Skeletal muscle satellite cell (primary cell): ENCODE measurements at regions not wholly inside any gene's neighbourhood (a gene's known extent, or its start where the extent isn't known, plus 50 kb on each side); places are given as distances from the start of the nearest gene placed in this dataset.
"Not testable (repeated sequence)": the region's sequence is repeated elsewhere in the genome, so short reads cannot be mapped to it uniquely, and the experiment has no call there.

ENCODE experiments used
- H3K27me3 ChIP-seq: 2 replicates; pipeline ENCODE4 v1.7.0; 2013; ENCODE audit warnings: low read length; ENCODE audit not compliant: control insufficient read depth, insufficient read depth
- H3K36me3 ChIP-seq: 2 replicates; pipeline ENCODE4 v1.7.0; 2013; ENCODE audit warnings: mild to moderate bottlenecking, control low read depth, low read length; ENCODE audit not compliant: insufficient read depth
- H3K4me1 ChIP-seq: 2 replicates; pipeline ENCODE4 v1.7.0; 2013; ENCODE audit warnings: low read length; ENCODE audit not compliant: control insufficient read depth, insufficient read depth
- H3K4me2 ChIP-seq: 2 replicates; pipeline ENCODE4 v1.7.0; 2013; ENCODE audit warnings: mild to moderate bottlenecking, low read length
- H3K4me3 ChIP-seq: 2 replicates; pipeline ENCODE4 v1.7.0; 2013; ENCODE audit warnings: low read length
- H3K9ac ChIP-seq: 2 replicates; pipeline ENCODE4 v1.7.0; 2013; ENCODE audit warnings: mild to moderate bottlenecking, low read depth, low read length, moderate library complexity
- H3K9me3 ChIP-seq: replicated peaks from 2 replicates; pipeline ENCODE4 v1.7.0; 2013; ENCODE audit warnings: mild to moderate bottlenecking, control low read depth, low read length

DNA sequence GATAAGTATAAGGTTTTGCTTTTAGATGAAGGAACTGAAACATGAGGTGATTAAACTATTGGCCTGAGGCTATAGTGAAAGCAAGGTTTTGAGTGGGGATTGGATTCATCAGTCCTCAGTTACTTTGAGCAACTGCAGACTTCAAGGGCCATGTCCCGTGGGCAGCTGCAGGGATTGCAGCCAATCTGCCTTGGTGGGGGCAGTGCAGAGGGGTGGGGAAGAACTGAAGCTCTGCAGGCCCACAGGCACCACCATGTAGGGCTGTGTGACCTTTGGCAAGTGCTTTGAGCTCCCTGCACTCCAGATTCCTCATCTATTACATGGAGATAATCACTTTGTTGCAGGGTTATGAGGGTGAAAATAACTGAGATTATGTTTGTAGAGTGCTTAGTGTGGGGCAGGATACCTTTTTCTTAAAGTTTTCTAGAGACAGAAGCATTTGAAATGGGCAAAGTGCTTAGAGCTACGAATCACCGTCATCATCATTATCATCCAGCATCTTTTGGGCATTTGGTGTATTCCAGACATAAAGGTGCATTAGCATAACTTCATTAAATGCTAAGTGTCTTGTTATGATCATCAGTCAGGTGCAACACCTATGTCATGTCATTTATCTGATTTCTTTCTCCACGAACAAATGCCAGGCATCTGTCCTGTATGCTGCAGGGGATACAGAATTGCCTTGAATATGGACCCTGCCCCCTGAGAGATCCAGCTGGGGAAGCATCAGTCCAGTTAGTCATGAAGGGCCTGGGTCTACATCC is 72.1 kb upstream of the TENM4 start:
- Histone ChIP-seq H3K9me3 (no peaks in the 10 kb centered on the region), H3K4me1 (no peaks in the 10 kb centered on the region), H3K4me2 (no peak overlapping the region), H3K36me3 (no peaks in the 10 kb centered on the region), H3K4me3 (no peak overlapping the region), H3K9ac (no peak overlapping the region), H3K27me3 (peaks cover 38% of the 10 kb centered on the region)

DNA sequence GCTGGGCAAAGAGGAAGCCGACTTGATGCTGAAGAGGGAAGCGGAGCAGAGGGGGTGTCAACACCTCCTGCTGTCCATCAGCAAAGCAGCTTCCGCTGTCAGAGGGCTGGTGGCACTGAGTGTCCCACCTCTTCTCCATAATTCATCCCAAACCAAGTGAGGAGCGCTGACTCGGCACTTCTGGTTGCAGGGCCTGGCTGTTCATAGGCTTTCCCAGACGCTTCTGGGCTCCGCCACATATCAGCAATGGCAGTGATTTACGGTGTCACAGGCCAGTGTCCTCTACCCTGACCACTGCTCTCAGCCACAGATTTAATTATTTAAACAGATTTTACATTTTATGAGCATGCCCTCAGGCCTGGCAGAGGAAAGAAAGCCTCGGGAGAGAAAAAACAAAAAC is 70.1 kb upstream of the TENM4 start:
- no peaks in the 10 kb centered on the region for H3K9me3 ChIP-seq
- no peak overlapping the region for H3K4me3 ChIP-seq
- H3K4me1 ChIP-seq: no peaks in the 10 kb centered on the region
- H3K4me2 ChIP-seq: no peak overlapping the region
- H3K9ac ChIP-seq: no peak overlapping the region
- peaks cover 26% of the 10 kb centered on the region for H3K27me3 ChIP-seq
- H3K36me3 ChIP-seq: no peaks in the 10 kb centered on the region

GRCh38 chr11:79508461-79508860 is 67.6 kb upstream of the TENM4 start:
- Histone ChIP-seq H3K36me3 (no peaks in the 10 kb centered on the region), H3K9me3 (no peaks in the 10 kb centered on the region), H3K27me3 (peaks cover 13% of the 10 kb centered on the region), H3K4me2 (no peak overlapping the region), H3K4me3 (no peak overlapping the region), H3K4me1 (no peaks in the 10 kb centered on the region), H3K9ac (no peak overlapping the region)

DNA sequence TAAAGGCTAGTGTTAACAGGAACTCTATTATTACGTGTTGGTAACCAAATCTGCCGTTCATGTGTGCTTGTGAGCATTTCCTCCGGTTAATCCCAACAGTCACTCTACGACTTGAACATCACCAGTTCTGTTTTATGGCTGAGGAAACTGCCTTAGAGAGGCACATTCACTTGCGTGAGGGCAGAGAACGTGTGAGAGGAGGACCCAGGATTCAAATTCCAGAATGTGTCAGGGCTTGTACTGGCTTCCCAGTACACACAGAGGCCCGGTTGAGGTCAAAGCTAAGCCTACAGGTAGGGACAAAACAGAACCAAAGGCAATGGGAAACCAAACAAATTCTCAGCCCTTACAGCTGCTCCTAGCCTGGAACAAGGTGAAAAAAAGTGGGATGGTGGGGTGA is 66.9 kb upstream of the TENM4 start:
- peaks cover 8% of the 10 kb centered on the region for H3K27me3 ChIP-seq
- H3K4me3 ChIP-seq: no peak overlapping the region
- H3K4me2 ChIP-seq: no peak overlapping the region
- no peaks in the 10 kb centered on the region for H3K36me3 ChIP-seq
- no peak overlapping the region for H3K9ac ChIP-seq
- H3K4me1 ChIP-seq: no peaks in the 10 kb centered on the region
- H3K9me3 ChIP-seq: no peaks in the 10 kb centered on the region

- Histone ChIP-seq H3K36me3 (no peaks in the 10 kb centered on the region), H3K27me3 (peaks cover 5% of the 10 kb centered on the region), H3K4me1 (no peaks in the 10 kb centered on the region), H3K4me3 (no peak overlapping the region), H3K9me3 (no peaks in the 10 kb centered on the region), H3K9ac (no peak overlapping the region), H3K4me2 (no peak overlapping the region)
Observed at GRCh38 chr11:79506734-79507344, 66.0 kb upstream of the TENM4 start.

DNA sequence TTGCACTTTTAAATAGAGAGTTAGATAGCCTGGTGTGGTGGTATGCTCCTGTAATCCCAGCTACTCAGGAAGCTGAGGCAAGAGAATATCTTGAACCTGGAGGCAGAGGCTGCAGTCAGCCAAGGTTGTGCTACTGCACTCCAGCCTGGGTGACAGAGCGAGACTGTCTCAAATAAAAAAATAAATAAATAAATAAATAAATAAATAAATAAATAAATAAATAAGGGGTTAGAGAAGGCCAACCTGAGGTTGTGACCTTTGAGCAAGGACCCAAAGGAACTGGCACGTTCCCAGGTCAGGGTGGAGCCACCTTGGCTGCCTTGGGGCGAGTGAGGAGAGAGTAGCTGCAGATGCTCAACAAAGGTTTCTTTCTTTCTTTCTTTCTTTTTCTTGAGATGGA is 65.3 kb upstream of the TENM4 start:
- H3K4me3 ChIP-seq: no peak overlapping the region
- no peak overlapping the region for H3K4me2 ChIP-seq
- H3K4me1 ChIP-seq: no peaks in the 10 kb centered on the region
- H3K9me3 ChIP-seq: no peaks in the 10 kb centered on the region
- peaks cover 5% of the 10 kb centered on the region for H3K27me3 ChIP-seq
- H3K9ac ChIP-seq: no peak overlapping the region
- no peaks in the 10 kb centered on the region for H3K36me3 ChIP-seq

DNA sequence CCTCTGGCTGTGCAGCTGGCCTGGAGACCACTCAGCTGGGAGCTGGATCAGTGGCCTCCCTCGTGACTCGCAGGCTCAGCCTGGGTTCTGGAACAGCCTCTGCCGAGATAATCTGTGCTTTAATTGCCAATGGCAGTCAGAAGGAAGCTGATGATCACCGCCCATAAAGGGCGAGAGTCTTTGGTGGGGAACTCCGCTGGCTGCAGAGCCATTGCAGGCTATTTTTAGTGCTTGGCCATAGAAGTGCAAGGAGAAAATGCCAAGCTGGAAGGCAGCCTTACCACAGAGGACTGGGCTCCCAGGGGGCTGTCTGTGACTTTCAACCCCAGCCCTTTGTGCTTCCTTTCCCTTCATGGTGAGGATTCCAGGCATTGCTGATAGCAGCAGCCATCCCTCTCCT is 62.2 kb upstream of the TENM4 start:
- no peaks in the 10 kb centered on the region for H3K36me3 ChIP-seq
- H3K4me3 ChIP-seq: no peak overlapping the region
- H3K9me3 ChIP-seq: no peaks in the 10 kb centered on the region
- H3K4me2 ChIP-seq: no peak overlapping the region
- no peaks in the 10 kb centered on the region for H3K4me1 ChIP-seq
- no peak overlapping the region for H3K9ac ChIP-seq
- peaks cover 5% of the 10 kb centered on the region for H3K27me3 ChIP-seq

DNA sequence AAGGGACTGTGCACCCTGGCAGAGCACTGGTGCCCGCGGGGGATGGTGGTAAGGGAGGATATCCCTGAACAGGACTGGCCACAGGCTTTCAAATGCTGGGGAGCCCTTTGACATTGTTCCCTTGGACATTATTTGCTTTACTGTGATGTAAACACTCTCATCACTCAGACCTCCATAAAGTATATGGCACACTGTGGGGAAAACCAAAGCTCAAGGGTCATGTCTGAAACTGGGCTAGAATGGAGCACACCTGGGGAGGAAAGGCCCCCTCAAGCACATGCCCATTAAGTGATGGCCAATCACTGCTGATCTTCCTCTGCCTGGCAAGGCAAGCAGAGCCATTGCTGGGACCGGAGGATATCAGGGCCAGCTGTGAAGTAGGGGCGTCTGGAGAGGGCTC is 60.9 kb upstream of the TENM4 start:
- H3K4me2 ChIP-seq: no peak overlapping the region
- peaks cover 5% of the 10 kb centered on the region for H3K27me3 ChIP-seq

DNA sequence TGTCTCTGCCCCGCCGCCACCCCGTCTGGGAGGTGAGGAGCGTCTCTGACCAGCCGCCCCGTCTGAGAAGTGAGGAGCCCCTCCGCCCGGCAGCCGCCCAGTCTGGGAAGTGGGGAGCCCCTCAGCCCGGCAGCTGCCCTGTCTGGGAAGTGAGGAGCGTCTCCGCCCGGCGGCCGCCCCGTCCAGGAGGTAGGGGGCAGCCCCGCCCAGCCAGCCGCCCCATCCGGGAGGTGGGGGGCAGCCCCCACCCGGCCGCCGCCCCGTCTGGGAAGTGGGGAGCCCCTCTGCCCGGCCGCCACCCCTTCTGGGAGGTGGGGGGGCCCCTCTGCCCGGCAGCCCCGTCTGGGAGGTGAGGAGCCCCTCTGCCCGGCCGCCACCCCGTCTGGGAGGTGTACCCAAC is 59.1 kb upstream of the TENM4 start:
- not testable (repeated sequence) for H3K36me3 ChIP-seq

More for the DNA sequence above, 60.9 kb upstream of the TENM4 start:
- Histone ChIP-seq H3K4me1 (no peaks in the 10 kb centered on the region), H3K4me3 (no peak overlapping the region), H3K9me3 (no peaks in the 10 kb centered on the region), H3K9ac (no peak overlapping the region), H3K36me3 (no peaks in the 10 kb centered on the region)

GRCh38 chr11:79498667-79499066 is 57.8 kb upstream of the TENM4 start:
- H3K4me1 ChIP-seq: no peaks in the 10 kb centered on the region

More for the DNA sequence above, 59.1 kb upstream of the TENM4 start:
- H3K4me2 ChIP-seq, H3K9ac ChIP-seq, H3K4me3 ChIP-seq, H3K27me3 ChIP-seq, H3K4me1 ChIP-seq, H3K9me3 ChIP-seq: not testable (repeated sequence)

GRCh38 chr11:79493555-79494171 is 52.8 kb upstream of the TENM4 start:
- no peaks in the 10 kb centered on the region for H3K36me3 ChIP-seq
- no peak overlapping the region for H3K9ac ChIP-seq
- H3K4me1 ChIP-seq: no peaks in the 10 kb centered on the region
- no peak overlapping the region for H3K4me3 ChIP-seq
- H3K9me3 ChIP-seq: no peaks in the 10 kb centered on the region
- H3K4me2 ChIP-seq: no peak overlapping the region
- peaks cover 13% of the 10 kb centered on the region for H3K27me3 ChIP-seq

More at GRCh38 chr11:79498667-79499066, 57.8 kb upstream of the TENM4 start:
- peaks cover 5% of the 10 kb centered on the region for H3K27me3 ChIP-seq
- no peaks in the 10 kb centered on the region for H3K9me3 ChIP-seq
- H3K4me3 ChIP-seq: no peak overlapping the region
- H3K36me3 ChIP-seq: no peaks in the 10 kb centered on the region
- H3K9ac ChIP-seq: no peak overlapping the region
- H3K4me2 ChIP-seq: no peak overlapping the region
